ENCODE measurements at regions not wholly inside any gene's neighbourhood (a gene's known extent, or its start where the extent isn't known, plus 50 kb on each side); places are given as distances from the start of the nearest gene placed in this dataset.
A peak's percentile ranks its signal among the peaks of the same experiment; 100 is the strongest.
"Not testable (repeated sequence)": the region's sequence is repeated elsewhere in the genome, so short reads cannot be mapped to it uniquely, and the experiment has no call there.

GRCh38 chr2:105536175-105536574 lies 137.3 kb upstream of the FHL2 start:
- no peak for TF ChIP-seq CTCF (IDR thresholded peaks at IDR 0.05)
- no peaks in the 10 kb centered on the region for H3K4me1 Mint-ChIP-seq
- no peak overlapping the region for H3K27ac Mint-ChIP-seq
- peaks cover 8% of the 10 kb centered on the region for H3K27me3 Mint-ChIP-seq (ENCODE audit: low read depth, poor library complexity)
- no peak overlapping the region for H3K4me3 Mint-ChIP-seq
- H3K9me3 Mint-ChIP-seq = no peaks in the 10 kb centered on the region
- no peaks in the 10 kb centered on the region for H3K36me3 Mint-ChIP-seq (ENCODE audit: low read depth)
- no peak for DNase-seq

- not testable (repeated sequence) for H3K4me3 Mint-ChIP-seq; H3K9me3 Mint-ChIP-seq; H3K4me1 Mint-ChIP-seq; H3K27ac Mint-ChIP-seq; H3K36me3 Mint-ChIP-seq (ENCODE audit: low read depth); DNase-seq; H3K27me3 Mint-ChIP-seq (ENCODE audit: low read depth, poor library complexity)
Observed at GRCh38 chr2:105529258-105529657, 130.4 kb upstream of the FHL2 start.

GRCh38 chr2:105526000-105526925 lies 127.4 kb upstream of the FHL2 start:
- no peaks in the 10 kb centered on the region for H3K36me3 Mint-ChIP-seq (ENCODE audit: low read depth)
- peaks cover 3% of the 10 kb centered on the region for H3K27me3 Mint-ChIP-seq (ENCODE audit: low read depth, poor library complexity)
- DNase-seq = no peak
- H3K4me1 Mint-ChIP-seq = peaks cover 5% of the 10 kb centered on the region
- H3K4me3 Mint-ChIP-seq = no peak overlapping the region
- no peak for TF ChIP-seq CTCF (IDR thresholded peaks at IDR 0.05)
- H3K27ac Mint-ChIP-seq = no peak overlapping the region
- peaks cover 4% of the 10 kb centered on the region for H3K9me3 Mint-ChIP-seq

GRCh38 chr2:105525201-105525600 lies 126.3 kb upstream of the FHL2 start:
- H3K4me1 Mint-ChIP-seq = peaks cover 5% of the 10 kb centered on the region
- no peak for TF ChIP-seq CTCF (IDR thresholded peaks at IDR 0.05)
- DNase-seq = no peak
- no peaks in the 10 kb centered on the region for H3K36me3 Mint-ChIP-seq (ENCODE audit: low read depth)
- no peak overlapping the region for H3K4me3 Mint-ChIP-seq
- H3K27ac Mint-ChIP-seq = no peak overlapping the region
- H3K27me3 Mint-ChIP-seq (ENCODE audit: low read depth, poor library complexity) = peaks cover 3% of the 10 kb centered on the region
- peaks cover 4% of the 10 kb centered on the region for H3K9me3 Mint-ChIP-seq

GRCh38 chr2:105522645-105523044 lies 123.8 kb upstream of the FHL2 start:
- H3K4me1 Mint-ChIP-seq = peaks cover 10% of the 10 kb centered on the region
- no peak for DNase-seq
- TF ChIP-seq CTCF (IDR thresholded peaks at IDR 0.05) = no peak
- H3K4me3 Mint-ChIP-seq = no peak overlapping the region
- H3K36me3 Mint-ChIP-seq (ENCODE audit: low read depth) = no peaks in the 10 kb centered on the region
- peaks cover 5% of the 10 kb centered on the region for H3K27me3 Mint-ChIP-seq (ENCODE audit: low read depth, poor library complexity)
- peaks cover 4% of the 10 kb centered on the region for H3K9me3 Mint-ChIP-seq
- peak overlapping the region; percentile 15 for H3K27ac Mint-ChIP-seq

- DNase-seq = no peak
- peaks cover 15% of the 10 kb centered on the region for H3K4me1 Mint-ChIP-seq
- no peak overlapping the region for H3K4me3 Mint-ChIP-seq
- no peaks in the 10 kb centered on the region for H3K36me3 Mint-ChIP-seq (ENCODE audit: low read depth)
- H3K9me3 Mint-ChIP-seq = peaks cover 4% of the 10 kb centered on the region
- H3K27me3 Mint-ChIP-seq (ENCODE audit: low read depth, poor library complexity) = peaks cover 5% of the 10 kb centered on the region
- TF ChIP-seq CTCF (IDR thresholded peaks at IDR 0.05) = no peak
- H3K27ac Mint-ChIP-seq = no peak overlapping the region
Observed at GRCh38 chr2:105521616-105522015, 122.8 kb upstream of the FHL2 start.

All from nephron progenitor cell (in vitro differentiated cells).